ENCODE measurements at regions not wholly inside any gene's neighbourhood (a gene's known extent, or its start where the extent isn't known, plus 50 kb on each side); places are given as distances from the start of the nearest gene placed in this dataset.
"Not testable (repeated sequence)": the region's sequence is repeated elsewhere in the genome, so short reads cannot be mapped to it uniquely, and the experiment has no call there.

DNA sequence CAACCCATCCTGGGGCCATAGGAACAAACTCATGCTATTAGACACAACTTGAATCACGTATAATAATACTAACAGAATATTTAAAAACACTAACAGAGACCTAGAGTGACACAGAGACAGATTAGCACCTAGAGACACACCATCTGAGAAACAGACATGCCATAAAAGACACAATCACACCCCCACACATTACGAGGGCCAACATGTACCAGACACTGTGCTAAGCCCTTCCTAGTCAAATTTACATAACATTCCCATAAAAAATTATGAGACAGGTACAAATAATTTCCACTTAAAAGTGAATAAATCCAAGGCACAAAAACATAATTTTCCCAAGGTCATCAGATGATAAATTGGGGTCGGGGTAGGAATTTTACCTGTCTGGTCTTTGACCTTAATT, 141.1 kb upstream of the PRSS16 start:
- DNase-seq (ENCODE audit: low read depth) = no peak

DNA sequence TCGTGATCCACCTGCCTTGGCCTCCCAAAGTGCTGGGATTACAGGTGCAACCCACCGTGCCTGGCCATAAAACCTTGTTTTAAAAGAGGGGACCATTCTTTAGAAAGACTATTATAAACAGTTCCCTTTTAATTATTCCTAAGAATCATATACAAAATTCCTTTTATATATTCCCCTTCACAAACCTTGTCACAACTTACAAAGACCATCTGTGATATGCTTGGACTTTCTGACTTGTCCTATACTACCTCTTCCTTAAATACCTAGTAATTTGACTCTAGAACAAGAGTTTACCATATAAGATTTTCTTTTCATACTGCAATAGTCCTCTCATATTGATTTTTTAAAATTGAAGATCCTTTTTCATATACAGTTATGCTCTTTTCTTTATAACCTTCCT, 135.8 kb upstream of the PRSS16 start:
- DNase-seq (ENCODE audit: low read depth) = no peak

DNA sequence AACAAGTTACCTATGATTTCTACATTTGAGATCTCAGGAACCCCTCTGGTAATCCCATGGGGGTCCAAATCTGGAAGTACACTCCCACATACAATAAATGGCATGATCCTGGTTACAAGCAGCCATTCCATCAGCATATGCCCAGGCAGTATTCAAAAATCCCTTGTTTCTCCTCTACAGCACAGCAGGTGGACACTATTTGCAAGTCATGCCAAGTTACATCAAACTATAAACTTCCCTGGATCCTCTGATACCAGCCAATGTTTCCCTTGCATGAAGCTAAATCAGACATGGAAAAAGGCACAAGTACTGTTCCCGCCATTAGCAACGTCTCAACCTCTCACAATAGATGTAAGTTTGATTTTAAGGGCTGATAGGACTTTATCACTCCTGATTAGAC, 134.5 kb upstream of the PRSS16 start:
- no peak for DNase-seq (ENCODE audit: low read depth)

DNA sequence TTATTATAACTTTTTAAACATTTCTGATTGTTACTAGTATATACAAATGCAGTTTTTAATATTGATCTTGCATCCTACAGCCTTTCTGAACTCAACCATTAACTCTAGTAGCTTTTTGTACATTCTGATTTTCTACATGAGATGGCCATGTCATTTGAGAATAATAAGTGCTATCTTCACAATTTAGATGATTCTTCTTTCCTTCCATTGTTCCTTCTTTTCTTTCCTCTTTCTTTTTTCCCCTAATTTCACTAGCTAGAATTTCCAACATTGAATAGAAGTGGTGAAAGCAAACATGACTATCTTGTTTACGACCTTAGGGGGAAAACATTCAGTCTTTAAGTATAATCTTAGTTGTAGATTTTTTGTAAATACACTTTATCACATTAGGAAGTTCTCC, 128.2 kb upstream of the PRSS16 start:
- no peak for DNase-seq (ENCODE audit: low read depth)

DNA sequence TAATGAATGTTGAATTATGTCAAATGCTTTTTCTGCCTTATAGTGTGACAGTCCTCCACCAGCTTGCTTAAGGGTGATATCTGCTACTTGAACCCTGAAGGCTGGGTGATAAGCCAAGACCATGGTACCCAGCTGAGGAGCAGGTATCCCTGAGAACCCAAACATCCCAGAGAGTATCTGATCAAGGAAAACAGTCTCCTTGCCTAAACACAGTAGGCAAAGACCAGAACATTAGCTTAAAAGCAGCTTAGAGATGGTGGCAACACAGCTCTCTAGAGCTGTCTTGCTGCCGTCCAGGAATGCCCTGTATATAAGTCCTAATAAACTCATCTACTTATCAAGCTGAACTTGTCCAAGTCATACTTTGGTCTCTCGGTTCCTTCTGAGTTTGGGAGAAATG, 127.7 kb upstream of the PRSS16 start:
- DNase-seq (ENCODE audit: low read depth) = no peak

DNA sequence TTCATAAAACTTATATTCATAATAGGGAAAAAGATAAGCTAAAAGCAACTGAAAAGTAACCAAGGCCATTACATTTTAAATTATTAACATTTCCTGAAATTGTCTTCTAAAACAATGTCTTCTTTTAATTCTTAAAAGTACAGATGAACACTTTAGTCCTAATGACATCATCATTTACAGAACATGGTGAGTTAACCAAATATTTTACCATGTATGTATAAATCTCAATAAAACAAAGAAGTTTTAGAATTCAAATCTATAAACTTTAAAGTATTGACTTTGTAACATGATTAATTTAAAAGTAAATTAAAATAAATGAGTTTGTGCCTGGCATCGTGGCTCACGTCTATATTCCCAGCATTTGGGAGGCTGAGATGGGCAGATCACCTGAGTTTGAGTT, 125.9 kb upstream of the PRSS16 start:
- DNase-seq (ENCODE audit: low read depth) = no peak

DNA sequence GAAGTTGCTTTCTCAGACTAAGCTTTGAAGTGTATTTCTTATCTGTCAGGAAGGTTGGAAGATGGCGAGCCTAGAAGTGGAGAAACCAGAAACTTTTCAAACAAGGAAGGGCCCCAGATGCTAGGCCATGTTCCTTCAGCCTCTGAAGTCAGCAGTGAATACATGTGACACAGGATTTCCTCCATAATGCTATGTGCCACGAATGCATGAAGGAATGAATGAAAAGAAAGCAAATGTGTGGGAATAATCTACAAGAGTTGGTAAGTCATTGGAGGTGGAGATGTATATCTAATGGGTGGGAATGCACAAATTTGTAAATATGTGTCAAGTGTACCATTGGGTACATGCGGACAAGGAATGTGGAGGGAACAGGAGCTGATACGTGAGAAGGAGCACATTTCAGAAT, 123.2 kb upstream of the PRSS16 start:
- no peak for DNase-seq (ENCODE audit: low read depth)

DNA sequence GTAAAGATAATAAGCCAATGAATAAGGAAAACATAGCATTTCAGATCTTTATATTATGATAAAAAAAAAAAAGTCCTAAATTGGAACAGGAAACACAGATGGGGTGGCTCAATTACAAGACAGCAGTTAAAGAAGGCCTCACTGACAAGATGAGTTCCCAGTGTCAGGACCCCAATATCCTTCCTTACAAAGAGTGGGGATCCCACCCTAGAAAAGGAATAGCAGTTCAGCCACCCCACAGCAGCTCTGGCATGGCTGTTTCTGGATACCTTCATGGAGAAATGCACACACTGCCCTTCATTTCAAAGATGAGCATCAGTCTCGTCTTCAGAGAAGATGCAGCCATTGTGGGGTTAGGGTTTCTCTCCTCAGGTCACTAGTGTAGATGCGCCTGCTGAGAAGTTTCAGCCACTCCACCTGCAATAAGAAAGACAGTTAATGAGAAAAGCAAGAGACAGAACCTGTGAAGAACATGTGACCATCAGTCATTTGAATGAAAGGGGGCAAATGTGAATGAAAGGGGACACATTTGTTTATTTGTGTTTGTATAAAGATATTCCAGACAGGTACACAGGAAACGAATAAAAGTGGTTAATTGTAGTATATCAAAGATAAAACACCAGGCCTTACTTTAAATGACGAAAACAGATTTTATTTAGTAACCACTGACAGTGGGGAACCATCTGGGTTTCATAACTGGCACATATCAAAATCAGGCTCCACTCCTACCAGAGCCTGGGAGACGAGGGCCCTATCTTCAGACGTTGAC, 121.3 kb upstream of the PRSS16 start:
- no peak for DNase-seq (ENCODE audit: low read depth)

DNA sequence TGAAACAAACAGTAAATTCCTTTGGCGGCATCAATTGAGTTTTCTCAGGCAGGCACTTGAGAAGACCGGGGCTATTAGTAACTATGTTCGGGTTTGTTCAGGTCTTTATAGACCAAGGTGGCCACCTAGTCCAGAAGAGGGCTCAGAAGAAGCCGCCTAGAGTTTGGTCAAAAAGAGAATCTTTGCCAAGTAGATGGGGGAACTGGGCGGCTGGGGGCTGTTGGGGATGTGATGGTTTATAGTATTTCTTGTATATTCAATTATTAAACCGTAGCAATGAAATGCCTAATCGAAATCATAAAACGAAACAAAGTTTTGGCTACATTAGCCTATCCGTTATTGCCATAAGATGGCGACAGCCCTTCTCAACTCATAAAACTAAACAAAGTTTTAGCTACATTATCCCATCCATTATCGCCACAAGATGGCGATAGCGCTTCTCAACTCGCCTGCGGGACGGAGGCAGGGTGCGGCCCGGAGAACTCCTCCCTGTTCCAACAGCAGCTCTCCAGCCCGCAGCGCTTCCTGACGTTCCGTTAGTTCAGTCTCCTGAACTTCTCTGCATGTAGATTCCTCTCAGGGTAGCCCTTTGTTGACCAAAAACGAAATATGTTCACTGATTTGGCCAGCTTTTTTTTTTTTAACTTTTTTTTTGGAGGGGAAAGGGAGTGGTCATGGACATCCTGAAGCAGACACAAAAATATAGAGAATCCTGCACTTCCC, 120.5 kb upstream of the PRSS16 start:
- no peak for DNase-seq (ENCODE audit: low read depth)

DNA sequence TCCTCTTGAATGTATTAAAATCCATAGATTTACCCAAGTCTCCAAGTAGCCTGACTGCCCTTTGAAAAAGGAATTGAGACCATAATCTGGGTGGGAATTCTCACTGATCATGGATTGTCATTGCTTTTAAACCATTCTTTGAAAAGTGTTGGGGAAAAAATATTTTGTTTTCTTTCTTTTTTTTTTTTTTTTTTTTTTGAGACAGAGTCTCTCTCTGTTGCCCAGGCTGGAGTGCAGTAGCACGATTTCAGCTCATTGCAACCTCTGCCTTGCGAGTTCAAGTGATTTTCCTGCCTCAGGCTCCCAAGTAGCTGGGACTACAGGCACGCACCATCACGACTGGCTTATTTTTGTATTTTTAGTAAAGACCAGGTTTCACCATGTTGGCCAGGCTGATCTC, 119.6 kb upstream of the PRSS16 start:
- not testable (repeated sequence) for DNase-seq (ENCODE audit: low read depth)

DNA sequence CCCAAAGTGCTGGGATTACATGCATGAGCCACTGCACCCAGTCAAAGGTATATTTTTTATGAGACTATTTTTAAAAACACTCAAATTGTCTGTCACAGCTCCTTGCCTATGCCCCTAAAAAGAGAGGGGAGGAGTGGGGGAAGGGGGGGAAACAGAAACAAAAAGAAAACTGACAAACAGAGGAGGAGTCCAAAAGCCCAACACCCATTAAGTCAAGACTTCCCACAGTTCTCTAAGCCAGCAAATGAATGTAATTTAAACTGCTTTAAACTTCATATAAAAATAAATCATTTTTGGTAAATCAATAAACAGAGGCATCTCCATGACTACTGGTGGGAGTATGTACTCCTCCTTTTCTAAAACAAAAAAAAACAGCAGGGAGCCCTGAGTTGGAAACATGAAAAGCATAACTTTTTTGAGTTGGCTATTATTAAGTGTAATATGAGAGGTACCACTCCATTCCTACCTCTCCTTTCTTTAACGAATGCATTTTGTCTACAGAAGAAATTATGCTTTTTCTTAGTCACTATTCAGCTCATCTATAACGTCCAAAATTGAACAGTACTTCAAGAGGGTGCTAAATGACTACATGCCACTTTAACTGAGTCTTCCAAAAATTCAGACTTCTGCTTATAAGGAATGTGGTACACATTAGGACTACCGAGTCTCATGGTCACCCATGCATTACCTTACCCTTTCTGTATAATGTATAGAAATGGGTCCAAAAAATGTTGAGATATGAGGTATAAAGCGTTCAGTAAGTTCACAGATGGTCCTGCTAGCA, 119.0 kb upstream of the PRSS16 start:
- DNase-seq (ENCODE audit: low read depth) = no peak

DNA sequence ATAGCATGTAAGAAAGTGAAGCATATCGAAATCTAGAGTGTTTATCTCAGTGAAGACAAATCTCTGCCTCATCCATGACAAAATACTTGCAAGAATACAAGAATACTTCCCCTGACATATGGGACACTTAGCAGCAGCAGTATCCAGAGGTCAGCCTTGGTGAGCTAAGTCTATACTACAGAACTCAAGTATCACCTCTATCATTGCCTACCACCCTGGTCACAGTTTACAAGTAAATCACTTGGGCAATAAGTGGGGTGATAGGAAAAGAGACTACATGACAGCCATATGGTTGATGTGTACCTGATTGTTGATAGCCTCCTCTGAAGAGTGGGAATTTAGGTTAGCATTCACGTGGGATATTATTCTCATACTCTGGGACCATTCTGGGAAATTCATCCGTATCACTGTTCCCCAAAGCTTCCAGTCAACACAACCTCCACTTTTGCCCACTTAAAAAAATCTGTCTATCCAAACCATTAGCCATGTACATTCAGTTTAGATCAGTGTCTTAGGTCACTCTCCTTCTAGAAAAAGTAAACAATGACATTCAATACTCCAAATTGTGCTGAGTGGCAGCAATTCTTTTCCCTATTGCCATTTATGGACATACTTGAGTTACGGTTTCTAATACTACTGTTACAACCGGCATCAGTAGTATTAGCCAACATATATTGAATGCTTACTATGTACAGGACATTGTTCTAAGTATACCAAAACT, 118.2 kb upstream of the PRSS16 start:
- no peak for DNase-seq (ENCODE audit: low read depth)

DNA sequence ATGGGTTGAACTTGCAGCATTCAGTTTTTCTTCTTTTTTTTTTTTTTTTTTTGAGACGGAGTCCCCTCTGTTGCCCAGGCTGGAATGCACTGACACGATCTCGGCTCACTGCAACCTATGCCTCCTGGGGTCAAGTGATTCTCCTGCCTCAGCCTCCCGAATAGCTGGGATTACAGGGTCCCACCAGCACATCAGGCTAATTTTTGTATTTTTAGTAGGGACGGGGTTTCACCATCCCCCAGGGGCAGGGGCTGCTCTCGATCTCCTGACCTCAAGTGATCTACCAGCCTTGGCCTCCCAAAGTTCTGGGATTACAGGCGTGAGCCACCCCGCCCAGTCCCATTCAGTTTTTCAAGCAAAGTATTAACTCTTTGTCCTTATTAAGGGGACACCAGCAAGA, 117.6 kb upstream of the PRSS16 start:
- DNase-seq (ENCODE audit: low read depth) = no peak

DNA sequence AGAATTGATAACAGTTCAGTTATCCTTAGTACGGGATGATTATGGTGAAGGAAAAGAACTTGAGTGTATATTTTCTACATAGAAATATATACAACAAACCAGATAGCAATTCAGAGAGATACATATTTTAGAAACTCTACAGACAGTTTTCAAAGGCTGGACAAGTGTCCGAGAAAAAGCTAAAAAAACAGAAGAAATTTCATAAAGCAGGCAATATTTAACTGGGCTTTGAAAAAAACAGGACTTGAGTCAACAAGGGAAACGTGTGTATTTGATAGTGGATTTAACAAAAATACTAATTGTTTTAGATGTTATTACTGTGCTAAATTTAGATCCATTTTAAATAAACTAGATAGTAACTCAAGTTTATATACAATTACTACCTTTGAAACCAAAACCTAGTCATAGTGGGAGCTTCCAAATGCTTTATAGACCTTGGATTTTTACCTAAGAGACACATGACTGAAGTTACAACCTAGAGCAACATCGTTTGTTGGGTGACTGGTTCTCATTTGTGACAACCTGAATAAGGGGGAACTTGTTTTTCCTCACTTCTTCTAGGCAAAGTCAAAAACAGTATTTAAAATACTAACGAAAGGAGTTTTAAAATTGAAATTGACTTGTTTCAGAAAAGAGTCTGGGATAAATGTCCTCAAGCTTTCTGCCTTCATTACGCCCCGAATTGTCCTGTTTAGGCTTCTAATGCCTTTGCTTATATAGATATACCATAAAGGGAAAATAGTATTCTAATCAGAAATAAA, 116.7 kb upstream of the PRSS16 start:
- DNase-seq (ENCODE audit: low read depth) = no peak

DNA sequence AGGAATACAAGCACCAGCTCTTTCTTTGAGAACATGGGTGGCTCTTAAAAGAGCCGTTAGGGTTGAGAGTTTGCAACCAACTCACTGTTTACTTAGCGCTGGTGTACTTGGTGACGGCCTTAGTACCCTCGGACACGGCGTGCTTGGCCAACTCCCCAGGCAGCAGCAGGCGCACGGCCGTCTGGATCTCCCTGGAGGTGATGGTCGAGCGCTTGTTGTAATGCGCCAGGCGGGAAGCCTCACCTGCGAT, 115.3 kb upstream of the PRSS16 start:
- DNase-seq (ENCODE audit: low read depth) = not testable (repeated sequence)

DNA sequence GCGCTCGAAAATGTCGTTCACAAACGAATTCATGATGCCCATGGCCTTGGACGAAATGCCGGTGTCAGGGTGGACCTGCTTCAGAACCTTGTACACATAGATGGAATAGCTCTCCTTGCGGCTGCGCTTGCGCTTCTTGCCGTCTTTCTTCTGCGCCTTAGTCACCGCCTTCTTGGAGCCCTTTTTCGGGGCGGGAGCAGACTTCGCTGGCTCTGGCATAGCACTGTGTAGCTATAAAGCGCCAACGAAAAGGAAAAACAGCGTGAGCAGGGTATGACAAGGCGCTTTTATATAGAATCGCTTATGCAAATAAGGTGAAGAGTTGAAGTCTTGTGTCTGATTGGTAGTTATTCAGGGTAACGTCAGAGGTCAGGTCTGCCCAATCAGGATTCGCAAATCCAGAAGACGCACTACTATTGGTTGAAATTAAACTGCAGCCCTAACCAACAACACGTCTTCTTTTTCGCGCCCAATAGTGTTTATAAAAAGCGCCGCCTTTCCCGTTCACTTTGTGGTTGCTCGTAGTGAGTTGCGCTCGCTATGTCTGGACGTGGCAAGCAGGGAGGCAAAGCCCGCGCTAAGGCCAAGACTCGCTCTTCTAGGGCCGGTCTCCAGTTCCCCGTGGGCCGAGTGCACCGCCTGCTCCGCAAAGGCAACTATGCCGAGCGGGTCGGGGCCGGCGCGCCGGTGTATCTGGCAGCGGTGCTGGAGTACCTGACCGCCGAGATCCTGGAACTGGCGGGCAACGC, 114.8 kb upstream of the PRSS16 start:
- peak; percentile 100 for DNase-seq (ENCODE audit: low read depth)

DNA sequence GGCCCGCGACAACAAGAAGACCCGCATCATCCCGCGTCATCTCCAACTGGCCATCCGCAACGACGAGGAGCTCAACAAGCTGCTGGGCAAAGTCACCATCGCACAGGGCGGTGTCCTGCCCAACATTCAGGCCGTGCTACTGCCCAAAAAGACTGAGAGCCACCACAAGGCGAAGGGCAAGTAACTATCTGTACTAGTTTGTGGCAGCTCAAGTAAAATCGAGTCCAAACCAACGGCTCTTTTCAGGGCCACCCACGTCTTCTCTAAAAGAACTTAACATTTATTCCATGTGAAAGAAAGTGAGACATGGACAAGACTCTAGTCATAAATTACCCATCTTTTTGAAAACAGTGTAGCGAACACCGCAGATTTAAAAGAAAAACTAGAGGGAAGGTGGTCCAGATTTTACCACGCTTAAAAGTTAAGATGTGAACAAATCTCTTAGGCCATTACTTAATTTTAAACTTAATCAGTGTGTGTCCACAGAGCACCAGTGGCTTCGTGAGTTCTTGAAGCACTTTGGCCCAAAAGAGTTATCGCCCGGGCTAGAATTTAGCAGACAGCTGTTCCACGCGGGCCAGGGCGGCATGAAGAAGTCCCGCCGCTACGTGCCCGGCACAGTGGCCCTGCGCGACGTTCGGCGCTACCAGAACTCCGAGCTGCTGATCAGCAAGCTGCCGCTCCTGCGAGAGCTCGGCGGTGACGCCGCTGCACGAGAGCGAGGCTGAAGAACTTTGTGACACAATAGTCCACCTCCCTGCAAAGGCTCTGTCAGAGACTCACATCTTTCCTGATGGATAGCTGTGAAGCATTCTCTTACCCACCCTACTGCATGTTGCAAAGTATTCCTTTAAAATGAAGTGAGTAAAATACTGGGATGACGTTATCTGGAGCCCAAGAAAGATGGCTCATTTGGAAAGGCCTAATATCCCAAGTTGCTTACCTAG, 113.9 kb upstream of the PRSS16 start:
- DNase-seq (ENCODE audit: low read depth) = no peak

DNA sequence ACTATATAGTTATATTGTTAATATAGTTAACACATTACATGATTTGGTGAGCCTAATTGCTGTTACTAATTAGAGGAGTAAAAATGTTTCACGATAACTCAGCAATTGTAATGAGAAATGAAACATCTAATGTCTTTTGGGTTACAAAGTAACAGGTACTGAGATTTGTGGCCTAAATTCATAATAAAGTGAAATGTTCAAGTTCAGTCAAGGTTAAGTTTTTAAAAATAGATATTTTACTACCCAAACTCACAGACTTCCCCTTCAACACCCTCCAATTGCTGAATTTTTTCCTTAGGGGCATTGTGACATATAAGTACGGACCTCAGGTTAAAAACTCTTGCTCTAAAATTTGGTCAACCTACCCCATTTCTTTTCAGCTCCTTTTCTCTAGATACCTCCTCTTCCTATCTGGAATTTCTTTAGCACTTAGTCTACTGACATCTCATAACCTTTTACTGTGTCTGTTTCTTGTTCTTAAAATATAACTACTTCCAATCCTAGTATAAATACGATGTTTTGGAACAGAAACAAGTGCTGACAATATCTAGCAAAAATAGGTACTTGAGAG, 112.3 kb upstream of the PRSS16 start:
- no peak for DNase-seq (ENCODE audit: low read depth)

DNA sequence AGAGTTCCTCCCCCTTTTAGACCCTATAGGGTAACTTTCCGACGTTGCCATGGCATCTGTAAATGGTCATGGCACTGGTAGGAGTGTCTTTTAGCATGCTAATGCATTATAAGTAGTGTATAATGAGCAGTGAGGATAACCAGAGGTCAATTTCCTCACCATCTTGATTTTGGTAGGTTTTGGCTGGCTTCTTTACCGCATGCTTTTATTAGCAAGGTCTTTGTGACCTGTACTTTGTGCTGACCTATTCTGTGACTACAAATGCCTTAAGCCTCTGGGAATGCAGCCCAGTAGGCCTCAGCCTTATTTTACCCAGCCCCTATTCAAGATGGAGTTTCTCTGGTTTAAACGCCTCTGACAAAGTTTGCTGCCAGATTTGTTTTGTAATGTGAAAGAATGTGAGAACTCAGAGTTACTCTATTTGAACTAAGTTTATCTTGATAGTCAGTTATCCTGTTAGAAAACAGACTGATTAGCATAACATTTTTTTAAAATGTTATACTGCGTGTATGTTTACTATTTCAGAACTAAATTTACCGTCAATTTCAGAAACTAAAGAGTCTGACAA, 111.3 kb upstream of the PRSS16 start:
- DNase-seq (ENCODE audit: low read depth) = no peak

Data from non-pigmented ciliary epithelial cell (primary cell).